ENCODE measurements at regions not wholly inside any gene's neighbourhood (a gene's known extent, or its start where the extent isn't known, plus 50 kb on each side); places are given as distances from the start of the nearest gene placed in this dataset.
"Not testable (repeated sequence)": the region's sequence is repeated elsewhere in the genome, so short reads cannot be mapped to it uniquely, and the experiment has no call there.

- no peak overlapping the region for H3K4me3 ChIP-seq (ENCODE audit: low read depth, poor library complexity, severe bottlenecking)
- TF ChIP-seq, protein P1, sequence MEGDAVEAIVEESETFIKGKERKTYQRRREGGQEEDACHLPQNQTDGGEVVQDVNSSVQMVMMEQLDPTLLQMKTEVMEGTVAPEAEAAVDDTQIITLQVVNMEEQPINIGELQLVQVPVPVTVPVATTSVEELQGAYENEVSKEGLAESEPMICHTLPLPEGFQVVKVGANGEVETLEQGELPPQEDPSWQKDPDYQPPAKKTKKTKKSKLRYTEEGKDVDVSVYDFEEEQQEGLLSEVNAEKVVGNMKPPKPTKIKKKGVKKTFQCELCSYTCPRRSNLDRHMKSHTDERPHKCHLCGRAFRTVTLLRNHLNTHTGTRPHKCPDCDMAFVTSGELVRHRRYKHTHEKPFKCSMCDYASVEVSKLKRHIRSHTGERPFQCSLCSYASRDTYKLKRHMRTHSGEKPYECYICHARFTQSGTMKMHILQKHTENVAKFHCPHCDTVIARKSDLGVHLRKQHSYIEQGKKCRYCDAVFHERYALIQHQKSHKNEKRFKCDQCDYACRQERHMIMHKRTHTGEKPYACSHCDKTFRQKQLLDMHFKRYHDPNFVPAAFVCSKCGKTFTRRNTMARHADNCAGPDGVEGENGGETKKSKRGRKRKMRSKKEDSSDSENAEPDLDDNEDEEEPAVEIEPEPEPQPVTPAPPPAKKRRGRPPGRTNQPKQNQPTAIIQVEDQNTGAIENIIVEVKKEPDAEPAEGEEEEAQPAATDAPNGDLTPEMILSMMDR (IDR thresholded peaks at IDR 0.05) = no peak
- TF ChIP-seq POLR2A (IDR thresholded peaks at IDR 0.05) = no peak
- intact Hi-C loops (cut with DNase I; ENCODE audit: low total_unique reads) = loop anchor here (5.0 kb wide), 1 partner anchor 125 kb away; no protein-coding TSS in a partner anchor
- DNase-seq (ENCODE audit: low spot score in 2 of 2) = no peak
- 20 to 26% methylated on average over 1 of the region's 1 CpG for WGBS, 2 donors
These were observed 68.3 kb downstream of the DYRK2 start for GRCh38 chr12:67716817-67717216.

- intact Hi-C loops (cut with DNase I; ENCODE audit: low total_unique reads) = loop anchor here (5.0 kb wide), 1 partner anchor 127 kb away; no protein-coding TSS in a partner anchor
- not testable (repeated sequence) for H3K4me3 ChIP-seq (ENCODE audit: low read depth, poor library complexity, severe bottlenecking); DNase-seq (ENCODE audit: low spot score in 2 of 2)
- WGBS, 2 donors = 83 to 92% methylated on average over 12 to 16 of the region's 30 CpGs
These were observed 70.8 kb downstream of the DYRK2 start for GRCh38 chr12:67719303-67719702.

DNA sequence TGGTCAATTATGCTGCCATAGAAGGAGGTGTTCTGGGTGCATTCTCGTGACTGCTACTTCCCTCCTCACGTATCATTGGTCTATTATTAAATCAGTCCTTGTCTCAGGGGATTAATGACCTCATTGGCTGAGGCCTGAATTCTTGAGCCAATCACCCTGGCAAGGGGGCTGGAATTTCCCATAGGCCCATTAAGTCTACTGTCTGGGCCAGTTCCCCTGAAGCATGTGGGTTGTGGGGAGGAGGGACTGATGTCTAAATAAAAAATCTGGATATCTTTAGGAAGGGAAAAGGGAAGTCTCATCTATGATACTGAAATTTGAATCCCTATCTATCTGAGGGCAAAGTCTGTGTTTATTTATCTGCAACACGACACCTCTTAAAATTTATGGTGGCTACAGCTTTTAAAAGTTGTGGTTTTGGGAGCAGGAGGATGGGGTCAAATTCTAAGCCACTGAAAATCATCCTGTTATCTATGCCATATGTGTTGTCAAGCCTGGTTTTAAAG is 71.9 kb downstream of the DYRK2 start:
- no peak for DNase-seq (ENCODE audit: low spot score in 2 of 2)
- intact Hi-C loops (cut with DNase I; ENCODE audit: low total_unique reads) = no loop called here
- 52 to 58% methylated on average over 3 of the region's 3 CpGs for WGBS, 2 donors

GRCh38 chr12:67721248-67721647 is 72.7 kb downstream of the DYRK2 start:
- no peak for TF ChIP-seq POLR2A (IDR thresholded peaks at IDR 0.05)
- TF ChIP-seq, protein P1 (IDR thresholded peaks at IDR 0.05) = no peak
- DNase-seq (ENCODE audit: low spot score in 2 of 2) = no peak
- 29 to 56% methylated on average over 4 of the region's 4 CpGs for WGBS, 2 donors
- no peak overlapping the region for H3K4me3 ChIP-seq (ENCODE audit: low read depth, poor library complexity, severe bottlenecking)
- intact Hi-C loops (cut with DNase I; ENCODE audit: low total_unique reads) = no loop called here

More for the DNA sequence above, 71.9 kb downstream of the DYRK2 start:
- no peak overlapping the region for H3K4me3 ChIP-seq (ENCODE audit: low read depth, poor library complexity, severe bottlenecking)
- no peak for TF ChIP-seq POLR2A (IDR thresholded peaks at IDR 0.05)
- TF ChIP-seq, protein P1 (IDR thresholded peaks at IDR 0.05) = no peak

DNA sequence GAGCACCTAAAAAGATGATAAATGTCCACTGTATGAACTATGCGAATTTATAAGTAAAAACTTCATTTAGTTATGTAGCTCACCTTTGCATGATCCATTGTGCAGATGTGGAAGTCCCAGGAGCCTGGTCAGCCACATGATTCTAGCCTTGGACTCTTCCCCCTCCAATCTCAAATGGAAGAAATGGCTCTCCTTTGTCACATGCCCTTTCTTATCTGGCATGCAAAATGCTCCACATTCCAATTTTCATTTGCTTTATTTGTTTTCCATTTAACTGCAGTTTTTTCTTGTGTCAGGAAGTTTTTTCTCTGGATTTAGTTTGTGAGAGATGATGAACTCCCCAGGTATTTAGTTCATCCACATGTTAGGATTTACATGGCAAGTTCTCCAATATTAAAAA is 73.8 kb downstream of the DYRK2 start:
- WGBS, 2 donors = 90 to 94% methylated on average over 1 of the region's 1 CpG
- no peak for TF ChIP-seq POLR2A (IDR thresholded peaks at IDR 0.05)
- TF ChIP-seq, protein P1 (IDR thresholded peaks at IDR 0.05) = no peak
- no peak for DNase-seq (ENCODE audit: low spot score in 2 of 2)
- H3K4me3 ChIP-seq (ENCODE audit: low read depth, poor library complexity, severe bottlenecking) = no peak overlapping the region
- intact Hi-C loops (cut with DNase I; ENCODE audit: low total_unique reads) = no loop called here

- TF ChIP-seq POLR2A (IDR thresholded peaks at IDR 0.05) = no peak
- TF ChIP-seq, protein P1 (IDR thresholded peaks at IDR 0.05) = no peak
- 64 to 69% methylated on average over 3 of the region's 3 CpGs for WGBS, 2 donors
- DNase-seq (ENCODE audit: low spot score in 2 of 2) = no peak
- intact Hi-C loops (cut with DNase I; ENCODE audit: low total_unique reads) = no loop called here
- H3K4me3 ChIP-seq (ENCODE audit: low read depth, poor library complexity, severe bottlenecking) = no peak overlapping the region
These were observed 78.3 kb downstream of the DYRK2 start for GRCh38 chr12:67726868-67727267.
